ENCODE measurements at regions not wholly inside any gene's neighbourhood (a gene's known extent, or its start where the extent isn't known, plus 50 kb on each side); places are given as distances from the start of the nearest gene placed in this dataset.

DNA sequence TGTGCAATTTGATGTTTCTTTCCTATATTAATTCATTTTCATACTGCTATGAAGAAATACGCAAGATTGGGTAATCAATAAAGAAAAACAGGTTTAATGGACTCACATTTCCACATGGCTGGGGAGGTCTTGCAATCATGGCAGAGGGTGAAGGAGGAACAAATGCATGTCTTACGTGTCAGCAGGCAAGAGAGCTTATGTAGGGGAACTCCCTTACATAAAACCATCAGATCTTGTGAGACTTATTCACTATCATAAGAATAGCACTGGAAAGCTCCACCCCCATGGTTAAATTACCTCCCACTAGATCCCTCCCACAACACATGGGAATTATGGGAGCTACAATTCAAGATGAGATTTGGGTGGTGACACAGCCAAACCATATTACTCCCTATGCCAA lies 418.9 kb upstream of the MAF start:
- DNase-seq (ENCODE audit: low spot score) (no peak), FAIRE-seq (no peak)

DNA sequence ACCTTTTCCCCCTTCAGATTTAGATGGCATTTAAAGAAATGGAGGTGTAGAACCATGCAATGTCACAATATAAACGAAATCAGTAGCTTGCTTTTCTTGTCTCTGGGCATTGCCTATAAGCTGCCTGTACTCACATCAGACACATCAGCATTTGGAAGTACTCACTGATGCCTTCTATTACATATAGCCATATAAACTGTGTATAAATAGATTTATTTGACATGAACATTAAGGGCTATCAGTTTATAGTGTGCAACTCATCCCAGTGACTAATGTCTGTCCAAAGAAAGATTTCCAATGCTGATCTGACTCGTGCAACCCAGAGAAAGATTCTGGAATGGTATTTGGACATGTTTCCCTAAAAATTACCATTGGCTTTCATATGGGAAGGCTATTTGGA lies 417.9 kb upstream of the MAF start:
- DNase-seq (ENCODE audit: low spot score) (no peak), FAIRE-seq (no peak)

DNA sequence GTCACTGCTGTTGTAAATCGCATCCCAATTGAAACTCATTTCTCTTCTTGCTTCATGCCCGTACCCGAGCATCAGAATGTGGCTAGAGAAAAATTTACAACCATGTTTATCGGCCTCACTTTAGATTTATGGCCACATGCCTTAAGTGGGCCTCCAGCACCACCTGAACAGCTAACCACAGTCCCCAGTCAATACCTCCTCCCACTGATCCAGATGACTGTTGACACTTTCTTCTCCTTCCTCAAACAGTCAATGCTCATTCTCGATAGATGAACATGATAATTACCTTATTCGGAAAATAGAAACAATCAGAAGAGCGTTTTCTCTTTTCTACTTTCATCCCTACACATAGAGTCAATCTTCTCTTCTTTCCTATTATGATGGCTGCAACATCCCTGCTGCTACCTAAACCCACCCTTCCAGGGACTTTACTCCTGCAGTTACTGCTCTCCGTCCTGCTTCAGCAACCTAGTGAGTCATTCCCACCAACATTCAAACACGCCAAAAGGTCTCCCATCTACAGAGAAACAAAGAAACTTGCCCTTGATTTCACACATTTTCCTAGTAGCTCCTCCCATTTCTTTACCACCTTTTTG lies 416.3 kb upstream of the MAF start:
- DNase-seq (ENCODE audit: low spot score), result no peak
- FAIRE-seq, result no peak

DNA sequence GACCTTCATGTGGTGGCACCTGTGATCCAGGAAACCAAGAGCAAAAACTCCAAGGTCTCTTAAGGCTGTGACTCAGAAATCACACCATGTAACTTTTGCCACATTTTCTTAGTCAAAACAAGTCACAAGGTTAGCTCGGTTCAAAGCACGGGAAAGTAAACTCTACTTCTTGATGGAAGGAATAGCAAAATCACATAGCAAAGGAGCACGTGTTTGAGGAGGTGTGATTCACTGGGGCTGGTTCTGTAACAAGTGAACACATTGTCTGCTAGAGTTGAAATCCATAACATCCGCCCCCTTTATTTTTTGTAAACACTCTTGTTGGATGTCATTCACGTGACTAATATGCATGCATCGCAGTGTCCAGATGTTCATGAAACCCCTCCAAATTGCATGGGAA lies 415.0 kb upstream of the MAF start:
- DNase-seq (ENCODE audit: low spot score) (no peak), FAIRE-seq (no peak)

DNA sequence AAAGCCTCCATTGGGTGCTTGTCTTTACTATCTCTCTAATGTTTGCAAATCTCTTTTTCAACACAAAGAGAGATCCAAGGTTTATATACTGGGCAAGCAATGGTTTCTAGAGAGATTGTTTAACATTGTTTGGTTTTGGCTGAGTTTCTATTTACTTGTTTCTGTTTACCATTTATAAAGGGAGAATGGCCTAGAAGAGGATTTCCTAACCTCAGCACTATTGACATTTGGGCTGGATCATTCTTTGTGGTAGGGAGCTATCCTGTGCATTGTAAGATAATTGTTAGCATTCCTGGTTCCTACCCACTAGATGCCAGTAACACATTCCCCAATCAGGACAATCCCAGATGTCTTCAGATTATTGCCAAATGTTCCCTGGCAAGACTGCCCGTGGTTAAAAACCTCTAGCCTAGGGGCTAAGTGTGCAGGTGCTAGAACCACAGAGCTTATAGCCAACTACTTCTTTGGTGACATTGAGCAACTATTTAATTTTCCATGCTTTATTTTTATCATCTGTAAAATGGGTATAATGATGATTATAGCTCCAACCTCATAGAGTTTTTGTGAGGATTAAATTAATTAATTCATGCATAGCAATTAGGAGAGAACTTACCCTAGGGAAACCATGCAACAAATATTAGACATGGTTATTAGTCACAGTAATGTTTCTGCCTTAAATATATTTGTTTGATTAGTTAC lies 413.9 kb upstream of the MAF start:
- FAIRE-seq, result no peak
- no peak for DNase-seq (ENCODE audit: low spot score)

DNA sequence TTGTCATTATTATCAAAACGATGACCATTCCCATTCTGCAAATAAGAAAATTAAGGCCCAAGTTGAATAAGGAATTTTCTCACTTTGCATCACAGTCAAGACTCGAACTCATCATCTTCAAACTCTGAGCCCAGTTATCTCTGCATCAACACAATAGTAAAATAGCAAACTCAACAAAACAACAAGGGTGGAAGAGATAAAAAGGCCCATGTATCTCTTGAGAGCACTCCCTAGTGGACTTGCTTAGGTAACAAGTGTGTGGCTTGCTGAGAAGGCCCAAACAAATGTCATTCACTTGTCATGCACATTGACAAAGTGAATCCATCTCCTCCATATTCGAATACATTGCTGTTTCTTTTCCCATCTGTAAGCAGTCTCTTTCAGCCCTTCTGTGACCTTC lies 412.0 kb upstream of the MAF start:
- FAIRE-seq (no peak), DNase-seq (ENCODE audit: low spot score) (no peak)

DNA sequence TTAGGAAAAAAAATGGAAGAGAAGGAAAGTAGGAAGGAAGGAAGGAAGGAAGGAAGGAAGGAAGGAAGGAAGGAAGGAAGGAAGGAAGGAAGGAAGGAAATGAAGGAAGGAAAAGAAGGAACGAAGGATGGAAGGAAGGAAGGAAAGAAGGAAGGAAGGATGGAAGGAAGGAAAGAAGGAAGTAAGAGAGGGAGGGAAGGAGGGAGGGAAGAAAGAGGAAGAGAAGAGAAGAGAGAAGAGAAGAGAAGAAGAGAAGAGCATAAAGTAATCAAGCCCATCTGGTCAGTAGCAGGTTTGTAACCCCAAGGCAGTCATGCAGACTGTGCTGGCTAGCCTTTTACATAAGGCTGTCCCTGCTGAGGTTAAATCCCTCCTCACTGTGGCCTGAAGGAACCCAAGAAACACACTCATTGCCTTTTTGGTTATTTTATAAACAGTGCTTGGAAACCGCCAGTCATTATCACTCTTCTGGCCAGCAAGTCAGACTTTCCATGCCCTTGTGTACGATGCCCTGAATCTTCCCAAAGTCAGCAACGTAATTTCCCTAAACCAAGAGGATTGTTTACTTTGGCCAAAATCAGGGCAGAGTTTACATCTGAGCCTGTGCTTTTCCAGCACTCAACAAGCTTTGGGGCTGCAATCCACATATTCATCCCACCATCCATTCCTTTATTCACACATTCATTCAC lies 409.6 kb upstream of the MAF start:
- FAIRE-seq, result no peak
- no peak for DNase-seq (ENCODE audit: low spot score)

DNA sequence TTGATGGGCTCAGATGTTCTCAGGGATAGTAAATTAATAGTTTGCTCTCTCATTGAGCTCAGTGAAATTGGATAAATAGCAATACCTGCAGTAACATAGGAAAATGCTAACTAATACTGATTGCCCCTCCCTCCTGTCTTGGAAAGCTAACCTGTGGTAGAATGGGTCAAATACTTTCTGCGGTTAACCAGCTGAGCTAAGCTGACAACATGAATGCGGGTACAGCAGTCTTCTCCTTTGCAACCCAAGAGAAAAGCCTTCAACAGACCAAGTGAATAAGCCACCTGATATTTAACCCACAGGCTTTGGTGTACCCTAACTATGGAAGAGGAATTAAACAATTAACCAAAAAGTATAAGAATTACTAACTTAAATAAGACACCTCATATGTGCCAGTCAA lies 408.3 kb upstream of the MAF start:
- FAIRE-seq (no peak), DNase-seq (ENCODE audit: low spot score) (no peak)

DNA sequence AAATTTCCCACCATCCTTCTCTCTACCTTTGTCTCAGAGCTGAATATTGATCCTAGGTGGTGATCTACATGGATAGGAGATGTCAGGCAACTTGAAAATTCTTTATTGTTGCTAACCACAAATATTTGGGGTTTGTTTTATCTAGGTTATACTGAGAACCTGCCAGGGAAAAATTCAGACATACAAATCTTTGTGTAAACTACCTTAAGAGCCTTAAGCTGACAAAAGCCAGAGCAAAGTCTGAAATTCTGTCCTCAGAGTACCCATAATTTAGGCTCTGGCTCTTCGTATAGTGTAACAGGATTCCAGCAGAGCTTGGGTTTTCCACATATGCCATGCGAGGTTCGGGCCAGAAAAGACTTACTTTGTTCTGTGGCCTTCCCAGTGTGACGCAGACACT lies 406.7 kb upstream of the MAF start:
- FAIRE-seq (no peak), DNase-seq (ENCODE audit: low spot score) (no peak)

DNA sequence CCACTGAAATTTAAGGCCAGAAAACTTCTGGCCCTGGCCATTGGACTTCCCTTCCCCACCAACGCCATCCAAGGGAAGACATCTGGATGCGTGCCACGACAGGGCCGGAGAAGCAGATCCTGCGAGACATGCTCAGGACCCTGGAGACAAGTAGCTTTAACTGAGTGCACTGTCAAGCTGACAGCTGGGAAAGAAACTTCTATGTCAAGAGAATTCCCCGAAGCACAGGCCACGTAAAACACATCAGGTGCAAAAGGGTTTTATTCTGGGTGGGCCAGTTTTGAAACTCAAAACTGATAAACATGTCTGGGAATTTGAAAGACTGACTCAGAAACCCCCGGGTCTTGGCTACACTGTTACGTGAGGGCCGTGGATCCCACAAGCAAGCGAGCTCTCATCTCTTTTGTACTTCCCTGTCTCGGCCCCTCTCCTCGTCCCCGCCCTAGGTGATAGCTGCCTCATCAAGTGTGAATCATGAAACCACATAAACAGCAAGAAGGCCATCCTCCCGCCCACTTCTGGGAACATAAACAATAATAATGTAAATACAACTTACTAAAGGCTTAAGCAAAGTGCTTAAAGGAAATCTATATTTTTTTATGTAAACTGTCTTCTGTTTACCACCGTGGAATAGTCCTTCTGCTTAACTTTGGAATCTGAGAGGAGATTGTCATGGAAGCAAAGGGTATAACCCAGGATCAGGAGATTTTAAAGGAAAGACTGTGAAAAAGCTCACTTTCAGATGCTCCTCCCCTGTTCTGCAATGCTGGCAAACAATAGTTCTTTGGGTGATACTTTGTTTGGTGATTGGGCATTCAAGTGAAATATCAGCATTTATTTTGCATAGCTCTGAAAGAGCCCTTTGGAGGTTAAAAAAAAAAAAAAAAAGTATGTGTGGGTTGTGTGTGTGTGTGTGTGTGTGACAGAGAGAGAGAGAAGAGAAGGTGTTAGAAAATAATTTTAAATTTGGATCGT lies 406.0 kb upstream of the MAF start:
- FAIRE-seq, result no peak
- DNase-seq (ENCODE audit: low spot score), result no peak

DNA sequence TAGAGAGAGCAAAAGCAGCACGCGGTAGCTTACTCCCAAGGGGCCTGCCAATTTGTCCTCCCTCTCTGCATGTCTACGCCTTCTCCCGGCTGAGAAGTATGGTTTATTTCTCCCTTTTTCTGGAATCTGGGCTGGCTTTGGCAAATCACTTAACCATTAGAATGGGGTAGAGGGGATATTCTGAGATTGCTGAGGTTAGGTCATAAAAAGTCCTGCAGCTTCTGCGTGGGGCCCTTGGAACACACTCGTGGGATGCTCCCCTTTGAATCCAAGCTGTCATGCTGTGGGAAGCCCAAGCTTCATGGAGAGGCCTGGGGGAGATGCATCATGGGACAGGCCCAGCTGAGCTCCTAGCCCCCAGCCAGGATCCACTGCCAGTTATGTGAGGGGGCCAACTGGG lies 403.6 kb upstream of the MAF start:
- no peak for FAIRE-seq

DNA sequence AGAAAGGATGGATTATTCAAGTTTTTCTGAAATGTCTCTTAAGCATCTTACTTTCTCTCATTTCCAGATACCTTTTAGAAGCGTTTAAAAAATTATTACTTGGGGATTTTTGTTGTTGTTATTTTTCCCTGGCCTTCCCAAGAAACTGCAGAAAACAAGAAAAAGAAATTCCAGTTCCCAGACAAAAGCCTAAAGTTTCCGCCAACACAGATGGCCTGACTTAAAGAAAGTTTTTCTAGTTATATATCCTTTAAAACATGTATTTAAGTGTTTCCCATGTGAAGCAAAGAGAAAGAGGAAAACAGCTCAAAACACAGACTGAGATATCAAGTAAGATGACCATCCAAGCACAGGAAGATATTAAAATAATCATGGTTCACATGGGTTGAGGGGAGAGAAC lies 401.7 kb upstream of the MAF start:
- no peak for DNase-seq (ENCODE audit: low spot score)
- FAIRE-seq, result no peak

More for the DNA sequence above, 403.6 kb upstream of the MAF start:
- no peak for DNase-seq (ENCODE audit: low spot score)

DNA sequence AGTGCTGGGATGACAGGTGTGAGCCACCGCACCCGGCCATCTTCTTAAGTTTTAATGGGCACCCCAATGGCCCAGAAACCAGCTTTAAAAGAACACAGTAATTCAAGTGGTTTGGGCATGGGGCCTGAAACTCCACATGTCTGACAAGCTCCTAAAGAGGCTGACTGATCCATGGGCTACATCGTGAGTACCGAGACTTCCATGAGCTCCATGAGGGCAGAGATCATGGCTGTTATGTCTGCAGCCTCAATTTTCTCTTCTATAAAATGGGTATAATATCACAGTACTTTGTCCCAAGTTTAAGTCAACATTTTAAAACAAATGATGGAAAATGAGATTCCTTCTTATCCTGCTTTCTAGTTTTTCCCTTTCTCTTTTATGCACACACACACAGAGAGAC lies 397.6 kb upstream of the MAF start:
- no peak for DNase-seq (ENCODE audit: low spot score)
- no peak for FAIRE-seq

DNA sequence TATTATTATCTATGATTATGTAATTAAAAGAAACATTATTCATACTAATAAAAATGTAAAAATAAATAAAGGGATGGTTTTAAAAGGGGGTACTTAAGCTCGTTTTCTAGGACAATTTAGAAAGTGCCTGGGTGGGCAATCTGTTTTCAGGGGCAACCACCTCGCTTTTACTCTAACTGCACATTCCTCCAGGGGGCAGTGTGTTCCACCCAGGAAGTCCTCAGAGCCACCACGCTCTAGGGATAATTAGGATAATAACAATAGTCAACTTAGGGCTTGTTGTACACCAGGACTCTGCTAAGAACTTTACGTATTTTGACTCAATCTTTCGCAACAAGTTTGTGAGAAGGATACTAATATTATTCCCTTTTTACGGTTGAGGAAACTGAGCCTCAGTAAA lies 396.7 kb upstream of the MAF start:
- no peak for FAIRE-seq
- DNase-seq (ENCODE audit: low spot score), result no peak

DNA sequence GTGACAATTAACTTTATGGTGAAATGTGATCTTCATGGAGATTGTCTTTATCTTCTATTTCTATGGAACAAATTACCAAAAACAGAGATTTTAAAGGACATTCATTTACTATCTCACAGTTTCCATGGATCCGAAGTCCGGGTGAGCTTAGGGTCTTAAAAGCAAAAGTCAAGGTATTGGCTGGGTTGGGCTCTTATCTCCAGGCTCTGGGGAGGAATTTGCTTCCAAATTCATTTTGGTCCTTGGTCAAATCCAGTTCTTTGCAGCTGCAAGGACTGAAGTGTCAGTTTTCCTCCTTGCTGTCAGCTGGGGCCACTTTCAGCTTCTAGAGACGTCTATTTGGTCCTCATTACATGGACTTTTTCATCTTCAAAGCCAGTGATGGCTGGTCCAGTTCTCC lies 395.8 kb upstream of the MAF start:
- no peak for FAIRE-seq
- no peak for DNase-seq (ENCODE audit: low spot score)

DNA sequence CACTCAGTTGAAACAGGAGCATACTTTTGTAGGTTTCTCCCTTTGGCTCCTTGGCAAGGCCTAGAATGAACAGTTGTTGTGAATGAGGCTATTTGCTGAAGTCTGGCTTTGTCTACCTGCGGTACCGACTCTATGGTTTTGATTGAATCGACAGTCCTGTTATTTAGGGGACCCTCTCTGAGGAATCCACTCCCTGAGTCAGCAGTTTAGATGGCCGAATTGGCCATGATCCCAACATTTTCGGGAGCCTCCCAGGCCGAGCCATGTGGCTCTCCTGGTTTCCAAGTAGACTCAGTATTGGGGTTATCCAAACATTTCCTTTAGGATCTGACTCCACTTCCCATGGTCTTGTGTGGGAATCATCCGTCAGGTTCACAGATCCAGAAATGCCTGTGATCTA lies 394.8 kb upstream of the MAF start:
- FAIRE-seq (no peak), DNase-seq (ENCODE audit: low spot score) (no peak)

DNA sequence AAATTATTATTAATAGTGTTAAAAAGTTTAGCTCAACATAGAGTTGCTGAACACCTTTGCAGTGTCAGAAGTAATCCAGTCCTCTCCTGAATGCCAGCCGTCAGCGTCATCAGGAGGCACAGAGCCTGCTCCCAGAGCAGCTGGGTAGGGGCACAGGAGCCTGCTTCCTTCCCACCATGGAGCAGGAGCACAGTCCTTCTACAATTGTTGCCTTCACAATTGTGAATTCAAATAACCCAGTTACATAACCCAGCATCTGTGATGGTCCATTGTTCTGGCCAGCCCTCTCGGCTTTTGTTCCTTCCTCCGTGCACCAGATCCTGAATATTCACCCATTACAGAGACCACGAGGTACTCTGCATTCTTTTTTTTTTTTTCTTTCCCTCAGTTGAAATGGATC lies 393.9 kb upstream of the MAF start:
- DNase-seq (ENCODE audit: low spot score) (no peak), FAIRE-seq (no peak)

DNA sequence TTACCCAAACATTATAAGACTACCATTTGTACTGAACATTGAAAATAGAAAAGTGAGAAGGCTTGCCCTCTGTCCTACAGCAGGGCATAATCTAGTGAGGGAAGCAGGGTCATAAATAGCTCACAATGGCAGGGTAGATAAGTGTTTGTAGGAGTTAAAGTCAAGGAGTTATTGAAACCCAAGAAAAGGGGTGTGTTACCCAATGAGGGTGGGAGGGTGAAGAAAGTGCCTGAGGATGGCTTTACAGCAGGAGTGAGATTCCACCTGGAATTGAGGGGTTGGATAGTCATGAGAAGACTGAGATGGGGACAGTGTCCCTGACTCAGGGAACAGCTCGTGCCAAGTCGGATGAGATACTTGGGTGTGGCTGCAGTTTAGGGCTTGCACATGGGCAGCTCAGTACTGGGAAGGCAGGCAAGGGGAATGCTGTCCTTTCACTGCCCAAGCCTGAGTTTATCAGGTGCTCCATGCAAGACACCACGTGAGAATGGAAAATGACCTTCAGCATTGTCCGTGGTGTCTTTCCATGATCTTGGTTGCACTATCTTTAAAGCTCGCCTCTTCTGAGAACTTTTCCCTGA lies 393.2 kb upstream of the MAF start:
- FAIRE-seq (no peak), DNase-seq (ENCODE audit: low spot score) (no peak)

DNA sequence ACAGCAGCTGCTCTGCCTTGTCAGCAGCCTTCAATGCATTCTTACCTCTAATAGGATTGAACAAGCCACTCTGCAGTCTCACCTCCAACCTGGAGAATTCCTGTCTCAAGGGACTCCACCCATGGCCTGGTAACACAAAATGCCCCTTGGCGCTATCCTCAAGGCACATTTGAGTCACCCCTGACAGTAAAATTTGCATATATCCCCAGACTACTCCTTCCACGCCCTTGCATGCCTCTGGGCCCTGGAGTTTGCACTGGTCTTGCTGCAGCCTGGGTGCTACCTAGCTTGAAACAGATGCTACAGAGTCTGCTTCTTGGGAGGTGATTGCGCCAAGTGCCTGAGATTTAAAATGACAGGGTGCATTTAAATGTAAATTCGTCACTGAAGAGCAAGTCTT lies 391.4 kb upstream of the MAF start:
- no peak for FAIRE-seq
- DNase-seq (ENCODE audit: low spot score), result no peak

DNA sequence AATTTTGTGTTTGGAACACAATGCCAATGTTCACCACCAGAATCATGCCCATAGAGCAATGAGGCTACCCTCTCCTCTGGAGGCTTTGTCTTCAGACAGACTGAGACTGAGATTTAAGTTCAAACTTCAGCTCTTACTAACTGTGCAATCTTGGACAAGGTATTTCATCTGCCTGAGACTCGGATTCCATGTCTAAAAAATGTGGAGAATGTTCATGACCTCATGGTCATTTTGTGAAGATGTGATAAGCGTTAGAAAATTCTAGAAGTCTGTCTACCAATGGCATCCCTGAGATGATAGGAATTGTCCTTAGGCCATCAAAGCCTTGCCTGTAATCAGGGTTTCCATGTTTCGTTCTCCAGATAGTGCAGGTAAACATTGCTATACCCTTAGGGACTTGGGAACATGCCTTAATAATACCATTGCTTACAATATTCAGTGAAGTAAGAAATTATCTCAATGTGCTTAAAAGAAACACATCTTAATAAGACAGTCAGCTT lies 388.2 kb upstream of the MAF start:
- DNase-seq (ENCODE audit: low spot score) (no peak), FAIRE-seq (no peak)

DNA sequence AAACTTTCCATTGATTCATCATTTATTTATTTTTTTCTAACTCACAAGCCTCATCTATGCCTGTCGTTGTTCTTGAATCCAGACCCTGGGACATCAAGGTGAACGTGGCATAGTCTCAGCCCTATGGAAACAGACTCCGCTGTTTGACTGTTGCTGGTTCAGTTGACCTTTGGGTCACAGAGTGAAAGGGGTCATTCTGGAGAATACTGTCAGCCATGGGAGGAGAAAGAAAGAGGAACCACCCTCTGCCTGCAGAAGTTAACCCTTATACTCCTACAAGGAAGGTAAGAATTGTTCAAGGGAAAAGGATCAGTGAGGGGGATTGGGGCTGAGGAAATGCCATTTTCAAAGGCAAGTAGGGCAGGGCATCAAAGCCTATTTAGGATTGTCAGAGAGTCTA lies 387.6 kb upstream of the MAF start:
- no peak for FAIRE-seq
- no peak for DNase-seq (ENCODE audit: low spot score)

Data from RCC 7860 (cell line).